VCaP (cell line): ENCODE measurements at regions not wholly inside any gene's neighbourhood (a gene's known extent, or its start where the extent isn't known, plus 50 kb on each side); places are given as distances from the start of the nearest gene placed in this dataset.

ENCODE experiments used
- H3K27ac ChIP-seq: fragments of 450-650 bp; 2 replicates; pipeline ENCODE4 v1.5.1; 2017
- TF ChIP-seq, protein P1 (sequence below): fragments of 450-650 bp; conservative IDR thresholded peaks from 2 replicates; pipeline ENCODE4 v1.5.1; 2017; ENCODE audit warnings: mild to moderate bottlenecking, moderate library complexity

DNA sequence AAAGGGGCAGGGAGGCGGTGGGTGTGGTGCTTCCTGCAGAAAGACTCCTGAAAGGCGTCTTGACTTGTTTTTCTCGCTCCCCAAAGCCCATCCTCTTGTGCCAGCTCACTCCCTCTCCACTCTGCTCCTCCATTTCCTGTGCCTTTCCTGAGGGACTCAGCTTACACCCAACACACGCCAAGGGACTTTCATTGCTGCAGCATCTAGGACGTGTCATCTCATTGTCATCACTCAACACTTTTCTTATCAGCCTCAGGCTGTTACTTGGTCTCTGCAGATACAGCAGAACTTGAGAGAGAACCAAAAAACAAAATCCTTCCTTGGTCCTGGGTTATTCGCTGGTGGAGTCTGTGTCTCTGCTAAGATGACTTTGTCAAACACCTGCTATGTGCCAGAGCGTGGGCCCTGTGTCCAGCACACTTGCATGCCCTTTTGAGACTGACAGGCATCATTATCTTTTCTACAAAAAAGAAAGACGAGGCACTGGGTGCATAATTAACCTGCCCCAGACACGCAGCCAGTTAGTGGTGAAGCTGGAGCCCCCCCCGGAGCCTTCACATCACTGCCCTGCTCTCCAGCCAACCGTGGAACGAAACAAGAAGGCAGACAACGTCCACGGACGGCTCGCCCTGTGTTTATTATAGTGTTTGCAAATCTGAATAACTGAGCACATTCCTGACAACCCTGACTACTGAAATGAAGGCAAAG lies 261.7 kb upstream of the HDAC4 start:
- no peak overlapping the region for H3K27ac ChIP-seq
- TF ChIP-seq, protein P1, sequence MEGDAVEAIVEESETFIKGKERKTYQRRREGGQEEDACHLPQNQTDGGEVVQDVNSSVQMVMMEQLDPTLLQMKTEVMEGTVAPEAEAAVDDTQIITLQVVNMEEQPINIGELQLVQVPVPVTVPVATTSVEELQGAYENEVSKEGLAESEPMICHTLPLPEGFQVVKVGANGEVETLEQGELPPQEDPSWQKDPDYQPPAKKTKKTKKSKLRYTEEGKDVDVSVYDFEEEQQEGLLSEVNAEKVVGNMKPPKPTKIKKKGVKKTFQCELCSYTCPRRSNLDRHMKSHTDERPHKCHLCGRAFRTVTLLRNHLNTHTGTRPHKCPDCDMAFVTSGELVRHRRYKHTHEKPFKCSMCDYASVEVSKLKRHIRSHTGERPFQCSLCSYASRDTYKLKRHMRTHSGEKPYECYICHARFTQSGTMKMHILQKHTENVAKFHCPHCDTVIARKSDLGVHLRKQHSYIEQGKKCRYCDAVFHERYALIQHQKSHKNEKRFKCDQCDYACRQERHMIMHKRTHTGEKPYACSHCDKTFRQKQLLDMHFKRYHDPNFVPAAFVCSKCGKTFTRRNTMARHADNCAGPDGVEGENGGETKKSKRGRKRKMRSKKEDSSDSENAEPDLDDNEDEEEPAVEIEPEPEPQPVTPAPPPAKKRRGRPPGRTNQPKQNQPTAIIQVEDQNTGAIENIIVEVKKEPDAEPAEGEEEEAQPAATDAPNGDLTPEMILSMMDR = no peak

GRCh38 chr2:239661334-239662312 lies 260.8 kb upstream of the HDAC4 start:
- H3K27ac ChIP-seq = no peak overlapping the region
- TF ChIP-seq, protein P1 = no peak

DNA sequence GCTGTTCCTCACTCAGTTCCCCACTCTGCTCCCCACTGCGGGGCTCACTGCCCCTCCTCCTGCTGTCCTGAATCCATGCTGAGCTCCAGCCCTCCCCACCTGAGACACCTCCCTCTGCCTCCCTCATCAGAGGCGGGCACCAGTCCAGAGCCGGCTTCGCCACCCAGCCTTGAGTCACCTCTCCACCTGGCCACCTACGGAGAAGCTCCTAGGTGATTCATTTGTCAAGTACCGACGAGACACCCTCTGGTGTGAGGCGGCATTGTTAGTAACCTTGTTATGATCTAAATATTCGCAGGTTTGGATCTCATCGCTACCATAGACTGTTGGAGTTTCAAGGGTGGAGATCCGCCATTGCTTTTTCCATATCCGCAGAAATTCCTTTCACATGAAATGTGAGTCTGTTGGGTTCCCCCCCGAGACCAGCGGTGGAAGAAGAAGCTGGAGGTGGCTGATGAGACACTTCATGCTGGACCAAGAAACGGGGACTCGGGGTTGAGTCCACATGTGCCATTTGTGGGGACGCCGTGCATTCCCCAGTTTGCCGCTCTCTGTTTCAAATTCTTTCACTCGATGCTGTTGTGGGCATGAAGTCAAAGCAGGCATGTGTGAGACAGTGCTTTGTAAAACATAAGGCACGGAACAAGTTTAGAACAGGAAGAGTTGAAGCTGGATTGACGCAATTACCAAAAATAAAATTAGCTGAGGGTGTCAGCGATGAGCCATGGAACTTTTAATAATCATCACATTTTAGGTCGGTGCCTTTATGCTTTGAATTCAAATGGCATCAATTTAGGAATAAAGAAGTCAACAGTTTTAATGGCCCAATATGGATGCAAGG lies 259.8 kb upstream of the HDAC4 start:
- H3K27ac ChIP-seq = no peak overlapping the region
- TF ChIP-seq, protein P1 = no peak

DNA sequence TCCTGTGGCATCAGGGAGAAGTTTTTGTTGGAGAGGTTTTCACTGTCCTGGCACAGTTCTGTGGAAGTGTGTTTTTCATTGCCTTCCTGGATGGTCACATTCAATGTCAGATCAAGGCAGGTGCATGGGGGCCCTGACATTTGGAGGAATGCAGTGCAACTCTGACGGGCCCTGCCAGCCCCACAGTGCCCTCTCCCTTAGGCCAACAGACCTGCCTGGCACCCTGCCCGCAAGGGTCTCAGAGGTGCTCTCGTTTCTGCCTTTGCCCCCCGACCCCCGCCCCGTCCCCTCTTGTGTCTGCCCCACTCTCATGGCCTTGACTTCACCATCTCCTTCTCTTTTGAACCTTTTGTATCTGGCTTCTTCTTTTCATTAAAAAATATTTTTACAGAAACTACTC lies 257.2 kb upstream of the HDAC4 start:
- TF ChIP-seq, protein P1 = no peak
- H3K27ac ChIP-seq = no peak overlapping the region

DNA sequence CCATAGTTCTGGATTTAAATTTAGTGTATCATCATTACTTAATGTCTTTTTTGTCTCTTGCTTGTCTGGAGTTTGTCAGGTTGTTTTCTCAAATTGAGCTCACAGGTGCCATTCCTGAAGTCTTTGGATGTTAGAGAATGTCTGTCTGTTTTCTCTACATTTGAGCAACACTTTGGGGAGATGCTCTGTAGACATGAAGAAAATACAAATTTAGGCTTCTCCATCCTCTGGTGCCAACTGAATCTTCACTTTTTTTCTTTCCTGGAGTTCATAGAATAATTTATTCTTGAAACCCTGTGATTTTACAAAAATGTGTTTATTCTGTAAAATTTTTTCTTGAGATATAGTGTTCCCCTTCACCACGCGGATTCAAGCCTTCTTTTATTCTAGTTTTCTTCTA lies 256.4 kb upstream of the HDAC4 start:
- TF ChIP-seq, protein P1 = no peak

DNA sequence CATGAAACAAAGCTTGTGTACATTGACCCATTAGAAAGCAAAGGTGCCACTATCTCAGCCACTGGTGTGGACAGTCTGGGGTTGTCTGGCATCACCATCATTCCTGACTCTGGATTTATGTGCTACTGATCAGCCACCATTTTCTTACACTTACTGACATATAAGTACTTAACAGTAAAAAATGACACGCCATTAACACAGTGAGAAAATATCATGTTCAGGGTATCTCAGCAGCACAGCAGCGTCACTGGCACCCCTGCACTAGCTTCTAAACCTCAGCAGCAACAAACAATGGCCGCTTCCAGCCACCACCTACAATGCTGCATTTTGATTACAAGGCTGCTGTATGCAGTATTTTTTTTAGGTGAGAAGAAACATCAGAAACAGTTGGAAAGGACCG lies 253.4 kb upstream of the HDAC4 start:
- TF ChIP-seq, protein P1 = no peak
- no peak overlapping the region for H3K27ac ChIP-seq

More for the DNA sequence above, 256.4 kb upstream of the HDAC4 start:
- H3K27ac ChIP-seq = no peak overlapping the region

GRCh38 chr2:239651859-239652258 lies 251.0 kb upstream of the HDAC4 start:
- TF ChIP-seq, protein P1 = no peak
- no peak overlapping the region for H3K27ac ChIP-seq
